LNCAP (cell line): ENCODE measurements at regions not wholly inside any gene's neighbourhood (a gene's known extent, or its start where the extent isn't known, plus 50 kb on each side); places are given as distances from the start of the nearest gene placed in this dataset.

ENCODE experiments used
- TF ChIP-seq, protein P1 (sequence below): fragments of 450-650 bp; IDR thresholded peaks from 2 replicates; pipeline ENCODE4 v1.5.1; 2017; ENCODE audit warnings: mild to moderate bottlenecking

DNA sequence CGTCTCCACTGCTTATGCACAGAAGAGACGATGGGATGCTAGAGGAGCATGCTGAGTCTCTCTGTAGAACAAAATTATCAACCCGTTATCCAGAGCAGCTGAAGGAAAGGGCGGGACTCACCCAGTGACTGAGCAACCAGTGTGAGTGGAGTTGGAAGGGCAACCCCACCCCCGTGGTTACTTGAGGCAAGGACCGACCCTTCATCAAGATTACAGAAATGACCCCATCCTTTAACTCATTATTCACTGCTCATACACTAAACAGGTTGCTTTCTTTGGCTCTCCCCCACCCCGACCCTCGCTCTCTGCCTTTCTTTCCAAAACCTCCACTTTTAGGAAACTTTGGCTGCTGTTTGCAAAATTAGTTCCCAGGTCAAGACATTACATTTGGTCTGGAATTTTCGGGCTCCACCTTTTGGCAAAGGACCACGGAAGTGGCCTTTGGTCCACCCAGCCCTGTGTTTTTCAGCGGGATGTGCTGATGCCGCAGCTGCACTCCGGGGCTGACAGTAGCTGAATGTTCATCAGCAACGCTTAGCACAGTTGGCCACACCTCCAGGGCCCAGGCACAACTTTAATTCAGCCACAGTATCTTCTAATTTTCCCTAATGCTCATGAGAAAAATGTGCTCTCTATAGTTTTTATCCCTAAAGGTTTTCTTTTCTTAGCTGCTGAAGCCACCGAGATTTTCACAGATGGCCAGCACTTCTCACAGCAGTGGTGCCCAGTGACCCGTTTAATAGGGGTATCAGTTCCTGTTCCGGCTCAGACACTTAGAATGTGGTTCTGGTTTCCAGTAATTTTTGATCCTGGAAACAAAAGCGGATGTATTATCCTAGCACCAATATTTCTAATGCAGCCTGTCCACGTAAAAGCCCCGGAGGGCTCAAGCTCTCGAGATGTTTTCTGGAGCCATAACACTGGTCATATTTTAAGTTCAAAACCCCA lies 103.6 kb upstream of the NXT1 start:
- TF ChIP-seq, protein P1, sequence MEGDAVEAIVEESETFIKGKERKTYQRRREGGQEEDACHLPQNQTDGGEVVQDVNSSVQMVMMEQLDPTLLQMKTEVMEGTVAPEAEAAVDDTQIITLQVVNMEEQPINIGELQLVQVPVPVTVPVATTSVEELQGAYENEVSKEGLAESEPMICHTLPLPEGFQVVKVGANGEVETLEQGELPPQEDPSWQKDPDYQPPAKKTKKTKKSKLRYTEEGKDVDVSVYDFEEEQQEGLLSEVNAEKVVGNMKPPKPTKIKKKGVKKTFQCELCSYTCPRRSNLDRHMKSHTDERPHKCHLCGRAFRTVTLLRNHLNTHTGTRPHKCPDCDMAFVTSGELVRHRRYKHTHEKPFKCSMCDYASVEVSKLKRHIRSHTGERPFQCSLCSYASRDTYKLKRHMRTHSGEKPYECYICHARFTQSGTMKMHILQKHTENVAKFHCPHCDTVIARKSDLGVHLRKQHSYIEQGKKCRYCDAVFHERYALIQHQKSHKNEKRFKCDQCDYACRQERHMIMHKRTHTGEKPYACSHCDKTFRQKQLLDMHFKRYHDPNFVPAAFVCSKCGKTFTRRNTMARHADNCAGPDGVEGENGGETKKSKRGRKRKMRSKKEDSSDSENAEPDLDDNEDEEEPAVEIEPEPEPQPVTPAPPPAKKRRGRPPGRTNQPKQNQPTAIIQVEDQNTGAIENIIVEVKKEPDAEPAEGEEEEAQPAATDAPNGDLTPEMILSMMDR, result no peak

DNA sequence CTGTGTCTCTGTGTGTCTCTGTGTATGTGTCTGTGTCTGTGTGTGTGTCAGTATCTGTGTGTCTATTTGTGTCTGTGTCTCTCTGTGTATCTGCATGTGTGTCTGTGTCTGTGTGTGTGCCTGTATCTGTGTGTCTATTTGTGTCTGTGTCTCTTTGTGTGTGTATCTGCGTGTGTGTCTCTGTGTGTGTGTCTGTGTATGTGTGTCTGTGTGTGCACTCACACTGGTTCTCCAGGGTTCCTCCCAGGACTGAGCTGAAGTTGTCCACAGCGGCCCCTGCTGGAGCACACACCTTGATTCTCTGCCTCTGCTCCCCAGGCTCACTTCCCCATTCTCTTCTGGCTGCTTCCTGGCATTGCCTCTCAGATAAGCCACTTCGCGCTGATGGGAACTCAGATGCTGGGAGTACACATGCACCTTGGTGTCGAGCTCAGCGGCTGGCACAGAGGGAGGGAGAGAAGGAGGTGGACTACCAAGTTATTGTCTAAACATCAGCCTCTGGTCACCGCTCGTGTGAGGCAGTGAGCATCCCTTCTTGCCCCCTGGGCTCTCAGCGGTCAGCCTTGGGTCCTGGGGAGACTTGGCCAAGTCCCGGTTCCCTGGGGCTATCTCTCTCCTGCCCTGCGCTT lies 104.9 kb upstream of the NXT1 start:
- TF ChIP-seq, protein P1, result peak; percentile 75

DNA sequence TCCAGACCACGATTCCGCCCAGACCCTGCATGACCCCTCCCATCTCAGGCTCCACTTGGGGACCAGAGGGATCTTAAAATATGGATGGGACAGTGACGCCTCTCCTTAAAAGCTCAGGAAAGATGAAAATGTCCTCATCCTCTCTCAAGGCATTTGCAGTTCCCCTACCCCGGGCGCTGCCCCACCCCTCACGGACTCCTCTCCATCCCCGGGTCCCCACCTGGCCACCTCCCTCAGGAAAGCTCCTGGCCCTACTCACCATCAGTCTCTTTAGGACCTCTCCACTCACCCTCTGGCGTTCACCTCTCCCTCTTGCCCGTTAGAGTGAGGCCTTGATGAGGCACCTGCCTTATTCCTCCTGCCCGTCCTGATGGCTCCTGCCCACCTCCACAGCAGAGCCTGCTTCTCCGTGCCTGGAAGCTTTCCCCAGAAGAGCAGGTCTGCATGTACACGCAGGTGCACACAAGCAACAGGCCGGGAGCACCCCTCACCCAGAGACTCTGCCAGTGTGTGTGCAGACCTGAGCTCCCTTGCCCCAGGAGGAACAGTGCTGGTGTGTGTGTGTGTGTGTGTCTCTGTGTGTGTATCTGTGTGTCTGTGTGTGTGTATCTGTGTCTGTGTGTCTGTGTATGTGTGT lies 105.6 kb upstream of the NXT1 start:
- TF ChIP-seq, protein P1, result no peak

DNA sequence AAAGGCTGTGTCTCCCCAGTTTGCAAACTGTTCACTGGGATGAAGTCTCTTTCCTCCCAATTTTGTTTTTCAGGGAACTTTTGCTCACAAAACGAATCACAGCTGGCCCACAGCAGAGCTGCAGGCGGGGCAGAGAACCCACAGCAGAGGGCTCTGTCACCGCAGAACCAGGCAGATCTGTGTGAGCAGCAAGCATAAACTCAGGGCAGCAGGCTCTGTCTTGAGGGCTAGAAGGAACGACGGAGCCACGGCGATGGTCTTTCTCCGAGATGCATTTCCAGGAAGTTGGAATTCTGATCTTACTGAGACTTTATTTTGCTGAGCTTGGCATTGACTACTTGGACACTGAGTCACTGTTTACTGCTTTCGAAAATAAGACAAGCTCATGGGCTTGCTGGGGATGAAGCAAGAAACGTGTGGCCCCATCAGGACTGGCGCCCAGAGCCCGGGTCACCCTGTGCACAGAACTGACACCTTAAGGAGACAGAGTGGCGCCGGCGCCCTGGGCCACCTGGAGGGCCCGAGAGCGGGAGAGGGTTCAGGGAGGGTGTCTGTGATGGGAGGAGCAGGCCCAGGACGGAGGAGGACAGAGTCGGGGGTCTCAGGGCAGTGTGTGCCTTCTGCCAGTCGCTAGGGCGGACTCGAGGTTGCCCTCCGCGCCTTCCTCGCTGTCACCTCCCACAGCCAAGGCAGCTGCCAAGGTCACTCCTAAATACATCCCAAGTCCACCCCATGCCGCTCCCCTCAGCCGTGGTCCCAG lies 106.3 kb upstream of the NXT1 start:
- TF ChIP-seq, protein P1, result no peak

DNA sequence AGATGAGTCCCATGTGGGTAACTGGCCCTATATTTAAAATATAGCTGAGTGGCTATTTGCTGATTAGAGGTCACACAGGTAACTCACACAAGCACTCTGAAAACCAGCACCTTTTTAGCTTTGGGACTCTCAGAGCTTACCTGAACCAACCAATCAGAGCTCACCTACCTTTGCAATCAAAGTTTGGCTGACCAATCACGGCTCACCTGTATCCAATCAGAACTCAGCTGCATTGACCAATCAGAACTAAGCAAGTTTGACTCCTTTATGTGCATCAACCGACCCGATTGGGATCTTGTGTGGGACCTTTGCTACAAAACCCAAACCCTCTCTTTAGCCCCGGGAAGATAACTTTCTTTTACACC lies 106.8 kb upstream of the NXT1 start:
- TF ChIP-seq, protein P1, result no peak

DNA sequence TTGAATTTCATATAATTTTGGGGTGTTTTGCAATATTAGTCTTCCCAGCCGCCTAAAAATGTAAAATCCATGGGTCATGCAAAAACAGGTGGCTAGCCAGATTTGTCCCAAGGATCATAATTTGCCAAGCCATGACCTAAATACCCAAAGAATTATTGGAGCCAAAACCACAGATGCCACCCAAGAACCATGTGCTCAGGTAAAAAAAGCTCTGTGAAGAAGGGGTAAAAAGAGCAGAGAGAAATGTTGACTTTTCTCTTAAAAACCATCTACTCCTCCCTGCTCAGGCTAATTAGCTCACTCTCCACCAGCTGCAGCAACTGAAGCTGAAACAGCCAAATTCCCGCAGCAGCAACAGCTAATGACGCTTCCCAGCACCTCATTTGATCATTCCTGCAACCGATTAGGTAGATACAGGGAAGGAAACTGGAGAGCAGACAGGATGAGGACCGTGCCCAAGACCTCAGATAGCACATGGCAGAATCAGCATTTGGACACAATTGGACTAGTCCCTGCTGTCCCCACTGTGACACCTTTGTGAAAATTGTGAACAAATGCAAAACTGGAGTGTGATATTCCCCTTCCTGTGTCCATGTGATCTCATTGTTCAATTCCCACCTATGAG lies 107.9 kb upstream of the NXT1 start:
- TF ChIP-seq, protein P1, result no peak

DNA sequence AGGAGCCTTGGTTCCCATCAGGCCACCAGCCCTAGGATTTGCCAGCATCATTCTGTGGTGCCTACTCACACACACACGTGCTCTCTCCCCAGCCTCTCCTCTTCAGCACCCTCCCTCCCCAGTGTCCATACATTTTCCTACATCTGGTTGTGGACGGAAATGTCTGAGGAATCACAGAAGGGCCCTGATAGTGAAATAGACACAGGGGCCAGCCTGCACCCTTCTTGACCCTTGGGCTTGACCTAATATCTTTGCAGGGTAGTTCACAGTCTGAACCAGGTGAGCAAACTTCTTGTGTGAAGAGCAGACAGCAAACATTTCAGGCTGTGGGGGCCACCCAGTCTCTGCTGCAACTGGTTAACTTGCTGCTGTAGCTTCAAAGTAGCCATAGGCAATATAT lies 108.5 kb upstream of the NXT1 start:
- TF ChIP-seq, protein P1, result no peak
